ENCODE measurements at regions not wholly inside any gene's neighbourhood (a gene's known extent, or its start where the extent isn't known, plus 50 kb on each side); places are given as distances from the start of the nearest gene placed in this dataset.
A peak's percentile ranks its signal among the peaks of the same experiment; 100 is the strongest.

DNA sequence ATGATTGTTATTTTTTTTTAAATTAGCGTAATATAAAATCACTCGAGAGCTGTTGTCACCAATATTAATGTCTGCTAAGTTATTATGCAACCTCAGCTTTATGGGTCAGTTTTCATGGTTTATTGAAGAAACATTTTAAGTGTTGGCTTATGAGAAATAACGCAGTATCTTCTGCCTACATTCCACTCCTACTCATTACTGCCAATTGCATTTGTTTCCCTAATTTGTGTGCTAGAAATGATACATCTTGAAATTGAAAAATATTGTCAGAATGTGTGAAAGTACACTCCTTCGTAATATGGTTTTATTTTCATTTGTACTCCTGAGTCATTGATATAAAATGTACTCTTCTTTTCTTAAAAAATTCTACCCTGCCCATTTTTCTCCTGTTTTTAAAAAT lies 333.3 kb upstream of the HSF2 start:
- DNase-seq (ENCODE audit: low read depth), result no peak

DNA sequence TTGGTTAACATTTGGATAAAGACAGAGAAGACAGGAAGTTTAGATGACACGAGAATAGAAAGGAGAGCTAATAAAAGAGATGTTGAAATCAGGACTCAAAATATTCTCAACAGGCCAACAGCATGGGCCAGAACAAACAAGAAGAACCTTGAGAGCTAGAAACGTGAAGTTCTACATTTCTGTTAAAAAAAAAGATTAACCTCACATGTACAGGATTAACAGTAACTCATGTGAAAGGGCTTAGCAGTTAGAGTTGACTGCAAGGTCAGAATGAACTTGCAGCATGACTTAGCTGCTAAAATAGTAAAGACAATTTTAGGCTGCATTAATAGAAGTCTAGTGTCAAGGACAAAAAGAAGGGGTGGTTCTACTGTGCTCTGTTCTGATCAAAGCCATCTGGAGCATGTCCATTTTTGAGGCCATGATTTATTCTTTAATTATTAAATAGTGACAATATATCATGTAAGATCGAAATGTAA lies 331.1 kb upstream of the HSF2 start:
- peak; percentile 33 for DNase-seq (ENCODE audit: low read depth)

DNA sequence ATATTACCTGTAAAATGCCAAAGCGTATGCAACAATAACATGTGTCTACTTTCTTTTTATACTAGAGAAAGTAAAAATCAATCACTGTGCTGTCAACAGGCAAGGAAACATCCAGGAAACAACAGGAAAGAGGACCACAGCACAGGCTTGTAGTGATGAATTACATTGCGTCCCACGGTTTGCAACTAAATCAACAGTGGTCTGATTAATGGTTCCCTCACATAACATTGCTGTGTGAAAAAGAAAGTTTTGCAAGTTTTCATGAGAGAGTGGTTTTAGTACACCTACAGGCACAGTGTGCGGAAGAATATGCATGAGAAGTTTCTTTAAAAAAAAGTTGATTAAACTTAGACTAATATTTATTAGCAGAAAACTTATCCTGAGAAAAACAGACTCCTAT lies 329.5 kb upstream of the HSF2 start:
- no peak for DNase-seq (ENCODE audit: low read depth)

DNA sequence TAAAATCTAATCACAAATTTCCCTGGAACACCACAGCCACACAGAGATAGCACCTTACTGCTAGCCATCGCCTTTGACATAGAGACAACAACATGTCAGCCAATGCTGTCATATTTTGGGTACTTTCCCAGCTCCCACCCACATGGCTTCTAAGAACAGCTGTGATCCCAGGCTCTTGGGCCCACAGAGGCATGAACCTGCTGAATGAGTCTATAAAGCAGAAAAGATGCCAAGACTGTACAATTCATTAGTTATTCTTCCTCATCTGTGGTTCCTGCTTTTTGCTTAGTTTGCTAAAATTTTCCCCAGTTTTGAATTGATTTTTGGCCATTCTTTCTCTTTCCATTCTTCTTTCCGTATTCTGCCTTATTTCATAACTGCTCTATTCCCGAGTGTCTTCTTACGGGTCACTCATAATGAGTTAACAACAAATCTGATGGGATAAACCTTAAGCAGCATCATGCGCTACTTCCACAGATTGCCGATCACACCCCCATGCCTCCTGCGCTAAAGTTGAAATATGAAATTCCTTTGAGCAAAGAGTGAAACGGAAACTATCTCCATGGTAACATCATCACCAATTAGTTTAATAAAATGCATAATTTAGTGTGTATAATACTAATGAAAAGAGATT lies 327.3 kb upstream of the HSF2 start:
- DNase-seq (ENCODE audit: low read depth), result no peak

DNA sequence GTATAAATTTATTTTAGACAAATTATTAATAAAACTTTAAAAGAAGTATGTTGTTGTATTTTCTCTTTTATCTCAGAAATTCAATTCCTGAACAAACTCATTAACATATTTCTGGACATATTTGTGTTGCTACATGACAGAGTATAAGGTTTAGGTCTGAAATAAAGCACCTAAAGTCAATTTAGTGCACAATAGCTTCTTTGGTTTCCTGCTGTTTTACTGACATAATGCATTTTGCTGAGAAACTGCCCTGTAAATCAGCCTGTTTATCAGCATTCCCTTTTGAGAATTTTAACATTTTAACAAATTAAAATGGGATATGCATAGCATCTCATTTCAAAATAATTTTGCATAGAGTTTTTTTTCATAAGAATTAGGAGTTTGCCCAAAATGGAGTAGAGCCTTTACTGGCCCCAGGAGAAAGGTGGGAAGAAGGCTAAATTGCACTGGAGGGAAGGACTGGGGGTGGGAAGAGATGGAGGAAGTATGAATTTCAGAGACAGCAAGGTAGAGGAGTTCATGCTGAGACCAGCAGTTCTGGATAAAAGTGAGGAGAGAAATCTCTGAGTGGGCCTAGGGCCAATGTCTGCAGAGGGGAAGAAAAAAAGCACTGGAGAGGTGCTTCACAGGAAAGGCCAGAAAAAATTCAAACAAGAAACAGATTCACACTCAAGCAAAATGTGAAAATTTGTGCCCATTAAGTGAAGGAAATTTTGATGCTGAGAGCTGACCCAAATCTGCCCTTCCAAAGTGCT lies 324.2 kb upstream of the HSF2 start:
- no peak for DNase-seq (ENCODE audit: low read depth)

DNA sequence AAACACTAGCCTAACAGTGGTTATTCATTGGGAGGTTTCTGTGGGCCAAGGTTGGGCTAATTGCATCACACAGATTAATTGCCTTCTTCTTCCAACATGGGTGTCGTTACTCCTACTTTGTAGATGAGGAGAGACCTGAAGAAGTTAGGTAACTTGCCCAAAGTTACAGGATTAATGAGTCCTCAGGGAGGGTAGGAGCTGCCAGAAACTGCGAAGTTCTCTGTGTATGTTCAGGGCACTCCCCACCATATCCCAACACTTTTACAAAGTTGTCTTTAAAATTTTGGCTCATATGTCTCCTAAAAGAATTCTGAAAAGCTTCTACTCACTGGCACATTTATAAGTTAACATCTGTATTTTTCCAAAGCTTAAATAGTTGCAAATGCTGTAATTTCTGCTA lies 323.5 kb upstream of the HSF2 start:
- no peak for DNase-seq (ENCODE audit: low read depth)

DNA sequence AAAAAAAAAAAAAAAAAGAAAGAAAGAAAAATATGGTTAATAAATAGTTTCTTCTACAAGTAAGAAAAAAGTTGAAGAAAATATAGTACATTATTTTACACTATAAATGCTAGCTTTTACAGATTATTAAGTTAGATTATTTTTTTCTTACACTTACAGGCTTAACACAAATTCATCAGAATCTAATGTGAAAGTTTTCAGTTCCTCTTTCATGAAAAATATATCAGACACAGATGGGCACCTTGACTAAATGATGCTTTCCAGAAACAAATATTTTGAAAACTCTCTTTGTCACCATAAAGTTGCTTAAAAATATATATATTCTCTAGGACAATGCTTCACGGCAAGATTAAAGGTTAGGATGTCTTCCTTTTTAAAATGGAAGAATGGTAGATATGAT lies 321.8 kb upstream of the HSF2 start:
- DNase-seq (ENCODE audit: low read depth), result no peak

DNA sequence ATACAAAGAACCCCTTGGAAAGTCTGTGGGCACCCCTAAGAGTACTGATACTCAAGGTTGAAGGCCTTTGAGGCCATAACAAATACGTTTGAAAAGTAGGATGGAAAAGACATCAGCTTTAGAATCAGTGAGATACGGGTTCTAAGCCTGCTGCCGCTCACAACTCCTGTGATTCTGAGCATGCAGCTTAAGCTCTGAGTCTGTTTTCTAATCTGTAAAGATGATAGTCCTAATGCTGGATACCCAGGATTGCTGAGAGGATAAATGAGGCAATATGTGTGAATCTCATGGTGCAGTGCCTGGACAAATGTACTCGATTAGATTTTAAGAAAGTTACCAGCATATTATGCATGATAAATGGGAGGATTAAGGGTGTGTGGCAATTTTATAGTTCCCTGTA lies 321.0 kb upstream of the HSF2 start:
- DNase-seq (ENCODE audit: low read depth), result no peak

DNA sequence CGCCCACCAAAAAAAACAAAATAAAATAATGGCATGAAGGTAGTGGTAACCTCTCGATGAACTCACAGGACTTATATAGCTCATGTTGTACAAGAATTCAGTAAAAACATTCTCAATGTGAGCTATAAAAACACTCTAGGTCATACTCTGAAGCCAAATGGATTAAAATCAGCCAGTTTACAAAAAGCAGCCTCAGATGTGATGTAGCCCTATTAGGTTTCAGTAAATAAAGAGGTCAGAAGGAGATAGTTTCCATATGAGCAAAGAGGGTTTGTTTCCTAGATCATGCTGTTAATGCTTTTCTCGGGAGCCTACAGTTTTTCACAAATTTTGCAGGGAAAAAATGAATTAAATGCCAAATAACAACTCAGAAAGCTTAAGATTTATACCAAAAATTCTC lies 319.5 kb upstream of the HSF2 start:
- peak; percentile 12 for DNase-seq (ENCODE audit: low read depth)

DNA sequence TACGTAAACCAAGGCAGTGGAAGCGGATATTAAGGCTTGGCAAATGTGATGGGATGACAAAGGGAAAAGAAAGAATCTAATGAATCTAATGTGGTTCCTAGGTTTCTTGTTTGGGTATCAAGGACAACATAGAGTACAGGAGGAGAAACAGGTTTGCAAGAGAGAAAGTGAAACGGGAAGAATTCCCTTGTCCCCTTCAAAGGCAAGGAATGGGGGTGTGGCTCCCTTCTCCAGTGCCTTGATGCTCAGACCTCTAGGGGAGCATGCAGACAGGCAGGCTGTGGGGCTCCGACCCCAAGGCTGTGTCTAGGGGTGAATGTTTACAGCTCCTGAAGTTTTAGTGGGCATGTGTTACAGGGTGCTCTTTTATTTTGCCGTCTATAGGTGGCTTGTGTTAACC lies 317.5 kb upstream of the HSF2 start:
- no peak for DNase-seq (ENCODE audit: low read depth)

DNA sequence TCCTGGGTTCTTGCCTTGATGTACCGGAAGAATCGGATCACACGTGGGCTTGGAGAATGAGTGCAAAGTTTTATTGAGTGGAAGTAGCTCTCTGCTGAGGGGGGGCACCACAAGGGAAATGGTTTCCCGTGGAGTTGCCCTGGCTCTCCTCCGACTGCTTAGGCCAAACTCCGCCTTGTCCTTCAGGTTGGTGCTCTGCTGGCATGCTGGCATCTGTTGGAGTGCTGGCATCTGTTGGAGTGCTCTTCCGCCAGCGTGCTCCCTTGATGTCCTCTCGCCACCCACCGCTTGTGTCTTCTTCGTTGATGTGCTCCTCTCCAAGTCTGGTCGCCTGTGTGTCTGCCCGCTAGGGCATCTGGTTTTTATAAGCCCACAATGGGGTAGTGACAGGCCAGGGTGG lies 317.1 kb upstream of the HSF2 start:
- DNase-seq (ENCODE audit: low read depth), result no peak

DNA sequence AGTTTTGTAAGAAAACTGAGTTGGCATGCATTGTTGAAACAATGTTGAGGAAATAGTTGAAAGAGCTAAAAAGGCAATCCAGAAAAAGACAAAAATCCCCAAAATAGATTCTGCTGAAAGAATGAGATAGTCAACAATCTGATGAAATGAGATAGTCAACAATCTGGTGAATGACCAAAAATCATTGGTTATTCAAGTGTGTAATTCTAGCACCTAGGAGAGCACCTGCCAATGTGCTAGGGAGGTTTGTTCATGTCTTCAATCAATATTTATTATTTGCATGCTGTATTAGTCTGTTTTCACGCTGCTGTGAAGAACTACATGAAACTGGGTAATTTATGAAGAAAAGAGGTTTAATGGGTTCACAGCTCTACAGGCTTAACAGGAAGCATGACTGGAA lies 307.1 kb upstream of the HSF2 start:
- DNase-seq (ENCODE audit: low read depth), result no peak

DNA sequence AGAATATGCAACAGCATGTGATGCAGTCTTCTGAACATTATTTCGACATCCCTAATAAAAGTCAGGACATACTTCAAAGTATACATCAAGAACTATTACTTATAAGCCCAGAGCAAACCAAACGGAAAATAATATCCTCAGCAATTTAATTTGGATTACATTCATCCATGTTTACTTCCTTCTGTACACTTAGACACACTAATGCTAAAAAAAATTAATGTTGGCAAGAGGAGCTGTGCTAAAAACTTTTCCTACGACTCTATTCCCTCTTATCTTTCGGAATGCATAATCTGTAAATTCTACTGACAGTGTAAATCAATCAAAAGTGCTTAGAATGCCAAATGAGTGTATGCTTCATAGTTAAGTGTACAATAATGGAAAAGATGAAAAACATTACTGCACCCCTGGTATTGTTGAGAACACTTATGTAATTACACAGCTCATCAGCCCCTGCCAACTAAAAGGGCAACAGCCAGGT lies 301.2 kb upstream of the HSF2 start:
- no peak for DNase-seq (ENCODE audit: low read depth)

DNA sequence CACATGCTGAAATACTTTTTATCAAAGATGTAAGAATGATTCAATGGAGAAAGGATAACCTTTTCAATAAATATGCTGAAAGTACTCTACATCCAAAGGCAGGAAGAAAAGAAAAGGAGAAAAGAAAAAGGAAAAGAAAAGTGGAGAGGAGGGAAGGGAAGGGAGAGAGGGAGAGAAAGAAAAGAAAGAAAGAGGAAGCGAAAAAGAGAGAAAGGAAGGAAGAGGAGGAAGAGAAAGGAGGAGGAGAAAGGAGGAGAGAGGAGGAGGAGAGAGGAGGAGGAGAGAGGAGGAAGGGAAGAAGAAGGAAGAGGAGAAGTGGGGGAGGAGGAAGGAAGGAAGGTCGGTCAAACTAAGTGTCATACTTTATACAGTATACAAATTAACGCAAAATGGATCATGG lies 297.4 kb upstream of the HSF2 start:
- no peak for DNase-seq (ENCODE audit: low read depth)

DNA sequence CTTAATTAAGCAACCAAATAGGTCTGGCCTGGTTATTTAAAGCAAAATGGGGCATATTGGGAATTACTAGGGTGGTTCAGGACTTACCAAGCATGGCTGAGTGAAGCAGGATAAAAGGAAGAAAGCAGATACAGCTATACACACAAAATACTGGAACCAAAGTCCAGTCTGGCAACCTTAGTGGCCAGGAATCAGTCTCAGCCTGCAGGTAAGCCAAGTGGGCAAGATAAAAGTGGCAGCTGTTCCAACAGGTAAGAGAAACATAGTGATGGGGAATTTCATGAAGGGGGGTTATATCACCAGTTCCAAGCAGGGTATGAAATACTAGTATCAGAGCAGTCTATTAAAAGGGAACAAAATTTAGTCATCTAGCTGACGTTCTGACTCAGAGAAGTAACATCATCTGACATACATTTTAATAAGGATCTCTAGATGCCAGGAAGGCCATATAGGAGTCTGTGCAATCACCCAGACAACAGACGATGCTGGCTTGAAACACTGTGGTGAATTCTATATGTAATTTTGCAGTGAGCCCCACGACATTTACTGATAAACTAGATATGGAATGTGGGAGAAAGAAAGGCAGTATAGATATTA lies 292.1 kb upstream of the HSF2 start:
- DNase-seq (ENCODE audit: low read depth), result no peak

DNA sequence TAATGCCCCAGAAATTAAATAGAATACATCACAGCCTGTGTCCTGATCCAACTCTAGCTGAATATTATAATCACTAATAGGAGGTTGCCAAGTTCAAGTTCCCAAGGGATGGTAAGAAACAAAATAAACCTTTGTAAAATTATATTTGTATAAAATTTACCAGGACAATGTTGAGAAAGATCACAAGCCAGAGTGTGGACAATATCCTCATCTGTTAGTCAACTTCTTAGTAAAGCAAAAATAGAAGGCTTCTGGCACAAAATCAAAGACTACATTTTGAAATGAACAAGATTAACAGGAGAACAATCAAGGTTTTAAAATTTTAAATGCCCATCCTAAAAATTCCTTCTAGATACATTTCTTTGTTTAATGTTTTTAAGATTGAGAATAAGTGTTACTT lies 290.4 kb upstream of the HSF2 start:
- no peak for DNase-seq (ENCODE audit: low read depth)

DNA sequence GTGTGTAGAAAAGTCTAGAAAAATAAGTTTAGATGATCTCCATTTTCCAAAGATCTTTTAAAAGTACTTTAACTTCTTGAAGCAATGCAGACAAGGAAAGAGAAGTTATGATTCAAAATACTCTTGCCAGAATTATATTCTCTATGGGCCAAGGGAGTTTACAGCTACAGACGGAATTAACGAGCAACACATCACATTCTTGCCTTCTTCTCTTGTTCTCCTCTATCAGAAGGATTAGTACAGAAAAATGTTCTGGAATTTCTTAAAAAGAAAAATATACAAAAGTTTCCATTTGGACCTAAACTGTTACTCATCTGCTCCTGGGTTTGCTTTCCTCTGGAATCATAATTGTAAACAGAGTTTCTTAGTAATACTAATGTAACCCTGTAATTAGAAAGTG lies 284.7 kb upstream of the HSF2 start:
- no peak for DNase-seq (ENCODE audit: low read depth)

DNA sequence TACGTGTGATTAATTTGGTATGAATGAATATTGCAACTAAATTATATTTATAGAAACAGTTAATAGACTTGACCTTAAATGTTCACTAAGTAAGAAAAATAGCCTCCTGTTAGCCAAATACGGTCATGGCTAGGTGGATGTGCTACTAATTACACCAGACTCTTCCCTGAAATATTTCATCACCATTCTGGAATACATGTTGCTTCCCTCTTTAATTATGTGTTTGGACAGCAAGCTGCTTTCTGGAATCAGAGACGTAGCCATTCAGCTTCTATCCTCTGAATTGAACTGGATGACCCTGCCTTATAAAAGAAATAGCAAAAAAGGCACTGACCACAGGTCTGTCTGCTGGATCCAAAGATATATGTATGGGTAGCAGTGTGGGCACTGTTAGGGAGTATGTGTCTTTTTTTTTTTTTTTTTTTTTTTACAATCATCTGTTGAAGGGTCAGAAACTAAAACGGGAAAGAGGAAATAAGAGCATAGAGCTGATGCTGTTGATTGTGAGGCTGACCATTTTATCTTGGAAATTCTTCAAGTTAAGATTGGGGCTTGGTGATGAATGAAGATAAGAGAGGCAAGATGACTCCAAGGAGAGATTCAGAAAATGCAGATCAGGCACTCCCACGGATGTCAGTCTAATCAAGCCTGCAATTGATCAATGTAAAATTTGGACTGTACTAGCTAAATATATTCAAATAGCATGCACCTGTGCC lies 283.2 kb upstream of the HSF2 start:
- no peak for DNase-seq (ENCODE audit: low read depth)

DNA sequence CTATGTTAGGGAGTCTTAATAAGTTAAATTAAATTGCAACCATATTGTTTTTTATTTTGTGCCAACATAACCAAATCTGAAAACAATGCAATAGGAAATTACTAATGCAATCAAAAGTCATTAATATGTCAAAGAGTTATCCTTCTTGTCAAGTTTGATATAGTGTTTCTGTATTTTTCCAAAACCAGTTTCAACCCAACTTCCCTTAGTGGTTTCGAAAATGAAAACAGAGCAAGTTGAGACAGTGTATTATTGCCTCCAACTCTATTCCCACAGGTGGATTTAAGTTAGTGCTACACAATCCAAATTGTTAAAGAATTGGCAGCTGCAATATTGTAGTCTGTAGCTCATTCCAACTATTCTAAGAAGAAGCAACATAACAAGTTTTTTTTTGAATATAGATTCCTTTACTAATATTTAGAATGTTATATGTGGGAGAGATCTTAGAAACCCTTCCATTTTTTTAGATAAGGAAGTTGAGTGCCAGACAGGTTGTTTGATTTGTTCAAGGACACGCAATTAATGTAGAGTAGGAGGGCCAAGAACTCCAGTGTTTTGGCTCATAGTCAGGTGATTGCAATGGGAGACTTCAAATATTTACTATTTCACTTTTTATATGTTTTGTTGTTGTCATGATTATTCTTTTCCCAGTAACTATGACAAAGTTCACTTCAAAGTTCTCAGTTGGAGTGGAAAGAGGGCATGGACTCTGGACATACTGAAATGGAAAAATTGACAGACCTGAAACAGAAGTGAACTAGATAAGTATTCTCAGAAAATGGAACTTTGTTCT lies 282.4 kb upstream of the HSF2 start:
- no peak for DNase-seq (ENCODE audit: low read depth)

DNA sequence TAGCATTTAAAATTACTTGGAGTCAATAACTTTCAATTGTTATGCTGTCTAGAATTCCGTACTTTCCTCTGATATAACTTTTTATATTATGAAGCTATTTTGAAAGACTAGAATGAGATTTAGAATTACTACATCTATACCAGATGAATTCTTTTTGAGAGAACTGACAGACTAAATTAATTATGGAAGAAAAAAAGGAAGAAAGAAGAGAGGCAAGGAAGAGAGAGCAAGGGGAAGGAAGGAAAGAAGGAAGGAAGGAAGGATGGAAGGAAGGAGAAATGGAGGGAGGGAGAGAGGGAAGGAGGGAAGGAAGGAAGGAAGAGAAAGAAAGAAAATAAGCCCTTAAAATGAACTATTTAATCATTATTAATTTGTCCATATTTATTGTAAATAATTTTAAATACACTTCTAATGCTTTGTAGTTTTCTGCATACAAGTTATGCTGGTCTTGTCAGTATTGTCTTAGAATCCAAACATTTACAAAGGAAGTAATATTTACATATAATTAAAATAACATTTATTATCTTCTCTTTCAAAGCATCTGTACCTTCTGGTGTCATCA lies 280.4 kb upstream of the HSF2 start:
- DNase-seq (ENCODE audit: low read depth), result no peak

DNA sequence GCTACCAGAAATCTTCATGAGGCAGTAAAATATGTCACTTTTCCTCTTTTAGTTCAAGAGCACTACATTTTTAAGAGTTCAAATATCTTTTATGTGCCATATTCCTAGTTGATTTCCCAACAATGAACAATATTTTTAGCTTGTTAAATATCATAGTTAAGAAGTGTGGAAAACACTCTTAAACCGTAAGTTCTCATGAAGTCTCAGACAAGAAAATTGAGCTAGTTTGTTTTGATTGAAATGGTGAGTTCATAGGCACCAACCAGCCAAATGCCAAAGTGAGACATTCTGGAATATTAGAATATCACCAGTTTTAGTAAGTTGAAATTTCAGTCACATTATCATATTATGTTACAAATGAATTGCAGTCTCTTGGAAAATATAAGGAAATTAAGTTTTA lies 277.2 kb upstream of the HSF2 start:
- no peak for DNase-seq (ENCODE audit: low read depth)

DNA sequence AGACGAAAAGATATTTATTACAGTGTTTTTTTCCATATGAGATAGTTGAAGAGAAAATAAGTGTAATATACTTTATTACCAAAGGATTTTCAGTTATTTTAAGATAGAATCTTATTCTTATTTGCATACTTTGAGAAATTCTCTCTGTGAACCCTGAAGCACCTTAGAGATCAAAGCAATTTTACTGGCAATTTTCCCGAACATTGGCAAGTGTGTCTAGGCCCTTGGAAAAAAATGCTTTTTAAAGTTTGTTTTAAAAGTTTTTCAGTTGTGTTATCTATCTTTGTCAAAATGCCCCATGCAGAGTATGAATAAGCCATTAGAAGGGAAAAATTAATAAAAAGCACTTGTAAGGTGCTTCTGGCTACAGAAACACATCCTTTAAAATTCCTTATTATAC lies 276.8 kb upstream of the HSF2 start:
- no peak for DNase-seq (ENCODE audit: low read depth)
